Esophagus mucosa (tissue), 1 donor: ENCODE measurements at regions not wholly inside any gene's neighbourhood (a gene's known extent, or its start where the extent isn't known, plus 50 kb on each side); places are given as distances from the start of the nearest gene placed in this dataset.
"Not testable (repeated sequence)": the region's sequence is repeated elsewhere in the genome, so short reads cannot be mapped to it uniquely, and the experiment has no call there.

Source experiments
- ATAC-seq: fragments of 200-7000 bp; cut with Tn5 transposase; one replicate; pipeline ENCODE4 v1.9.1; 2020
- donor health status: DM: yes; HTN: yes; CAD: no.

DNA sequence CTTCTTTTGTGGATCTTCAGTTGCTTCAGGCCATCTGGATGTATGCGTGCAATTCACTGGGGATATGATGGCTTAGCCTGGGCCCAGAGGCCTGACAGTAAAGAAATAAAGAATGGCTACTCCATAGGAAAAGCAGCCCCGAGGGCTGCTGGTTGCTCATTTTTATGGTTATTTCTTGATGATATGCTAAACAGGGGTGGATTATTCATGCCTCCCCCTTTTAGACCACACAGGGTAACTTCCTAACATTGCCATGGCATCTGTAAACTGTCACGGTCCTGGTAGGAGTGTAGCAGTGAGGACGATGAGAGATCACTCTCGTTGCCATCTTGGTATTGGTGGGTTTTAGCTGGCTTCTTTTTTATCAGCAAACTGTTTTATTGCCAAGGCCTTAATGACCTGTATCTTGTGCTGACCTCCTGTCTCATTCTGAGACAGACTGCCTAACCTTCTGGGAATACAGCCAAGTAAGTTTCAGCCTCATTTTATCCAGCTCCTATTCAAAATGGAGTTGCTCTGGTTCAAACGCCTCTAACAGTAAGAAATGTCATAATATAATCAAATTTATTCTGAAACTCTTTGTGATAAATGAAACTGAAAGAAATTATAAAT is 60.5 kb downstream of the DSEL start:
- ATAC-seq: no peak

DNA sequence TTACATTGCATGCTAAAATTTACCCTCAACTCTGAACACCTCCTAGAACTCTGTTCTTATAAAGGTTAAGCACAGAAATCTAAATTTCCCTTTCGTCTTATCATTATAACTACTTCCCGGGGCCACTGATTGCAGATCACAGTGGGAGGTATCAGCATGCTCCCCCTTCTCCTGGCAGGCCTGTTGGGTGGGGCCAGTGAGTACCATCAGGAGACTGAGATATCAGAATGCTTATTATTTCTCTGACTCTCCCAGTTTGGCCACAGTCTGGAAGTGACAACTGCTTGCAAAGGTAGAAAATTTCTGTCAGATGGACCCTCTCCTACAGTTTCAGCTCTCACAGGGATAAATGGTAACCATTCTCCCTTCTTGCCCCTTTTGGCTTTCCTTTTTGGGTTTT is 62.6 kb downstream of the DSEL start:
- ATAC-seq: no peak

DNA sequence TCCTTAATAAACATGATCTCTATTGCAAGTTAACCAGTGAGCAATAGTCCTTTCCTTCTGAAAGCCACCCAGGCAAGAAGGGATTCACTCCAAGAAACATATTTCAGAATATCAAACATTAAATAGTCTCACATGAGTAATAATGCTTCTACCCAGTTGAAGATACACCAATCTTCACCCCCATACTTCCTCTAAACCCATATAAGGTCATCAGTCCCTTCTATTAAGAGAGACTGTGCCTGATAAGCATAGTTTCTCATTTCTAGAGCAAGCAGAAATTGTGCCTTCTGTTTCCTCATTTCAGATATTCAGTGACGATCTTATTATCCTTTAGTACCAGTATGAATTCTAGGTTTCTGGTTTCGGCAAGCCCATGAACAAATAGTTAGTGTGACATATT is 64.6 kb downstream of the DSEL start:
- ATAC-seq: no peak

DNA sequence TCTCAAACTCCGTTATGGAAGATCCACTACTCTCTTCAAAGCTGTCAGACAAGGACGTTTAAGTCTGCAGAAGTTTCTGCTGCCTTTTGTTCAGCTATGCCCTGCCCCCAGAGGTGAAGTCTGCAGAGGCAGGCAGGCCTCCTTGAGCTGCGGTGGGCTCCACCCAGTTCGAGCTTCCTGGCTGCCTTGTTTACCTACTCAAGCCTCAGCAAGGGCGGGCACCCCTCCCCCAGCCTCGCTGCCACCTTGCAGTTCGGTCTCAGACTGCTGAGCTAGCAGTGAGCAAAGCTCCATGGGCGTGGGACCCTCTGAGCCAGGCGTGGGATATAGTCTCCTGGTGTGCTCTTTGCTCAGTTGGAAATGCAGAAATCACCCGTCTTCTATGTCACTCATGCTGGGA is 65.4 kb downstream of the DSEL start:
- ATAC-seq: not testable (repeated sequence)

DNA sequence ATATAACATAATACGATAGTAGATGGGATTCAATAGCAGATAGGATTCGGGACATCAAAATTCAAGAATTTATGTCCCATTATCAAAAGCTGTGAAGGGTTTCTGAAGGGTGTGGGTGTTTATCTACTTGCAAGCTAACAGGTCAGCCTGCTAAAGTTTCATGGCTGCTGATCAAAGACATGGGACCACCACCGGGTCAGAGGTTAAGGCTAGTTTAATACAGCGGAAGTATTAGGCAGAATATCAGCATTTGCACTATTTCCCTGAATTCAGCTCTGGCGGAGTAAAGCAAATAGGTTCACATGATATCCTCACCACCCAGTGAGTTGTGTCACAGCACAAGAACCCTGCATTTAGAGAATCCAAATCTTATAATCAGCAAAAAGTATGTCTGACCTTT is 82.5 kb downstream of the DSEL start:
- no peak for ATAC-seq

DNA sequence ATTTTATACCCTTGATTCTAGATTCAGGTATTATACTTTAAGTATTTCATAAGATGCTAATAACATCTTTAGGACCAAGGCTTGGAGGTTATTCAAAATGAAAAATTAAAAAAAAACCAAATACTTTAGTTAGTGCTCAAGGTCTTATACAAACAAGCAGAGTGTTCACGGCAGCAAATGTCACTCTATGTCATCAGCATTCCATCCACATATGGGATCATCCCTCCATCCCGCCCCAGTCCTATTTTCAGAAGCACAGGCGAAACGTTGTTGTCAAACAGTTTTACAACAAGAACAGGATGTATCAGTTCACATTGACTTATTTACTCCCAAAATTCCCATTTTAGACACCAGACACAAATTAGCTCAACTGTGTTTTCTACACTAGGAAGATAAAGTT is 83.7 kb downstream of the DSEL start:
- no peak for ATAC-seq

DNA sequence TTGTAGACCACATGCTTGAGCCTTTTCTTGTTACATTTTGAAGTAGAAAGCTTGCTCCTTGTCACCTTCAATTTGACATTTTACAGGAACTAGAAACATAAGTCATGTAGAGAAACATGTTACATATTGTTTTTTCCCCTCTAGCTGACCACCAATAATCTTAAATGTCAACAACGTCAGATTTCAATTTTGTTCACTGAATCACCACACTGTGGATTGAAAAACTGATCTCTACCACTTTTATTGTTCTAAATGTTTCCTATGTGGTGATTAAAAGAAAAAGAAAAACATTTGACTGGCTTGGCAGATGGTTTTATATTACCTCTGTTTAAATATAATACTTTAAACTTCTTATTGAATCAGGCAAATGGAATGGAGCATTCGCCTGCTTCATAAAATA is 87.7 kb downstream of the DSEL start:
- no peak for ATAC-seq

DNA sequence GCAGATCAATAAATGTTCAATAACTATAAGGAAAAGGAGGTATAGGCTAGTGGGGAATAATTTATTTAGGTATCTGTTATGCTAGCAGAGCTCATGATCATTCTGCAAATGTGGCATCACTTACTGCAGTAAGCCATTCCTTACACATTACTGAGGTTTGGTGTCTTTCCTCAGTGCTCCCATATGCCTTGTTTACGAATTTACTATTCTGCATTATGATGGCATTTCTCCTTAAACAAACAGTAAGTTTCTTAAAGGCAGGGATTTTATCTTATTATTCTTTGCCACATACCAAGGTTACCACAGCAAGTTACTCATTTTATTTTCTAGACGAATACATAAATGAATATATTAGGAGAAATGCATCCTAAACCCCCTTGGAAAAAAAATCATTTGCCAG is 88.4 kb downstream of the DSEL start:
- ATAC-seq: no peak

DNA sequence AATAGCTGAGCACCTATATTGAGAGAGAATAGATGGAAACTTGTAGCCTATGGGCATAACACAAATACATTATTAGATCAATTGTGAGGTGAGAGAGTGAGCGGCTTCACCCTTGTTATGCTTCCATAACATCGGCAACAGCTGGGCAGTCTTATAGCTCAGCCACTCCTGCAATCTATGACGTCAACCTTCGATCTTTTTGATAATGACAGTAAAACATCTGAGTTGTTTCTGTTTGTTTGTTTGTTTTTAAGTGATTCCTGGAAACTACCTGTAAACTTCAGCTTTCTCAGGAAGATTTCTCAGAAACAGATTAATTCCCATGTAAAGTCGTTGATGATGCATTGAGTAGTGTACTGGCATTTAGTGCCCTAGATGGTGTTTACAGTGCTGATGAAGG is 90.0 kb downstream of the DSEL start:
- no peak for ATAC-seq

DNA sequence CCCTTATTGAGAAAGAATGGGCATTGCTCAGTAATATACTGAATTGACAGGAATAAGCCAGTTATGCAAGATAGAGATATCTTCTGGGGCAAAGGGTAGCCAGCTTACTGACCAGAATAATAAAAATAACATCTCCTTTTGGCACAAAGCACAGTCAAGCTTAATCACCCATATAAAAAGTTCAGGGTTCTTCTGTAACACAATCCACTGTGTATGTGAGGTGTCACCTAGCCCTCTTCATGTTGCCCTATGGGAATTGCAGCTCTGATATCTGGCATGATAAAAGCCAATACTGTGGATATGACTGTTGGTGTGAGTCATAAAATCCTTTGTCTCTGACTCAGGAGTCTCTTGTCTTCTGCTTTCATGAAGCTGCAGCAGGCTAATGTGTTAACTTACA is 90.8 kb downstream of the DSEL start:
- no peak for ATAC-seq

DNA sequence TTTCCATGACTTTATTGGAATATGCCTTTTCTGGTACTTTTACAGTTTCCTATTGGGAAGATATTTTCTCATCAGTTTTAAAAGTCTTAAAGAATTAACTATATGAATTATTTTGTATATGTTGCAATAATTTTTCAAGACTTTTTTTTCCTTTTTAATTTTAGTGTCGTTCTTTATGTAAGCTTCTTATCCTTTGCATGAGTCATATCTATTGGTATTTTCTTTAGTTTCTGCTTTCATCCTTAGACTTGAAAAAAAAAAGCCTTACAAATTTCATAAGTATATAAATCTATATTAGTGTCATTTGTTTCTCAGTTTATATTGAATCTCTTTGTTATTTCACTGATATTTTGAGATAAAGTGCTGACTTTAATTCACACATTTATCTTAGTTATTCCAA is 94.9 kb downstream of the DSEL start:
- ATAC-seq: no peak

DNA sequence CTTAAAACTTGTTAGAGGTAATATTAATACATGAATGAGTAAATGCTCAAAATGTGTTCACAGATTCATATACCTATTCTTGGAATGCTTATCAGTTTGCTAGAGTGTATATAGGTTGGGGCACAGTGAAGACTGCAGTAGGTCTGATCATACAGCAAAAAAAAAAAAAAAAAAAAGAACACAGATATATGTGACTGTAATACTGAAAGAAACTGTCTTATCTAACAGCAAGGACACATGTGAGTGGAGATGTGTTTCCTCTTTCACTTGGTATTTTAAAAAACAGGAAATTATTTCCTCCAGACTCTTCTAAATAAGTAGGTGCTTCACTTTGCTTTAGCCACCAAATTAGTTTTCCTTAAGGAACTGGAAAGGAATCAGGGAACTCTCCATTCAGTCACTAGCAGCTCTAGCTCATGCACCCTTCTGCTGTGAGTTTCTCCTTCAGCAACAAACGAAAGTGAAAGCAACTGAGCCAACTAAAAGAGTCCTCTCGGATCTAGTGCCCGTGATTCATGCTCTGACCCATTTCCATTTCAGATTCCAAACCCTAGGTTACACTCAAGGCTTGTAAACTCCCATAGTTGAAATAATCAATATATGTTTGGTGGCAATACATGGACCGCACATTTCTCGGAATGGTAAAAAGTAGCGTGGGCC is 98.5 kb downstream of the DSEL start:
- no peak for ATAC-seq

DNA sequence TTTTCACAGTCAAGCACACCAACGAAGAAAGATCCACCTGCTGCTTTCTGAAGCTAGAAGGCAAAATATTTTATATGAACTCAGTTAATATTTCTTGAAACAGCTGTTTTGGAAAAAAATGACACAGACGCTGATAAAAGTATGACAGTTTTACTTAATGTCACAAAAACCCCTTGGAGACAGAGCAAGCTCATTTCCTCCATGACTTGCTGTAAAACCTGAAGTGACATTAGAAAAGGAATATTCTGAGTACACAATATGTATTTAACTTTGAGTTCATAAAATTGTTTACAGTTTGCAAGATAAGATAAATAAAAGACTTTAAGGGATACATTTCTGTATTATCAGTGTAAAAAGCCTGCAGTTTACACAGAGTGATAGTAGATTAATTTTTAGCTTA is 105.4 kb downstream of the DSEL start:
- ATAC-seq: no peak

DNA sequence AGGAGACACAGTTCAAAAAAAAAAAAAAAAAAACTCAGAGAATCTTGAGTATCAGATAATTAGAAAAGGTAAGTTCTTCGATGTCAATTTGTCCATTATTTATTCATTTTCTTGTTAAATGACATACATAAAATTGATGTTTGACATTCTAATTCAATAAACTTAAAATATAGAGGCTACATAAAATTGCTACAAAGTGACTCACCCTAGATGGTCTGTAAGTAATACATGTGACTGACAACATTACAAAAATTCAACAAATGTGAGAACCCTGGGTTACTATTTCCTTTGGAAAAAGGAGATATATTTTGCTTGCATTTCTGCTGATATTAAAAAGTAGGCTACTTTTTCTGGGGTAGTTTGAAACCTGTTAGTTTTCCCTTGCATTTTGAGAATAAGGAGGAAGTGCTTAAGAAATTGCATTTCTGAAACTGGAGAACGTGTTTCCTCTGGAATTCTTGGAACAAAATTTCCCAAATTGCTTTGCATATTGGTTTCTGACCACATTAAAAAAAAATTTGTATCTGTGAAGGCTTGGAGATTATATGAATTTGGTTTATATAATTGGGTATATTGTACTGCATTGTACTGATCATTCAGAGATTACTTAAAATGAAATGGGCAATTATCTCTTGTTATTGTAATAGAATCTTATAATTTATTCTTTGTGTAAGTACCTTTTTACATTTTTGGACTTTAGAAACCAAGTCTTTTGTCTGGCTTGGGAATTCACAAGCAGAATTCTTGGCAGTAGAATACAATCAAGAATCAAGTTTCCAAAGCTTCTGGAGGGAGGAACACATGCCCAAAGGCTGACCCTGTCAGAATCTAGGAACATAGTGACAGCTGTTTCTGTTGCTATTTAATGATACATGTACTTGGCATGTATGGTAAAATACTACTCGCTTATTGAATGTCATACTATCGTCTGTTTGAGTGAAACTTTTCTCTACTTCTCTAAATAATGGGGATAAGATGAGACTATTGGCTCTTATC is 106.1 kb downstream of the DSEL start:
- ATAC-seq: no peak

DNA sequence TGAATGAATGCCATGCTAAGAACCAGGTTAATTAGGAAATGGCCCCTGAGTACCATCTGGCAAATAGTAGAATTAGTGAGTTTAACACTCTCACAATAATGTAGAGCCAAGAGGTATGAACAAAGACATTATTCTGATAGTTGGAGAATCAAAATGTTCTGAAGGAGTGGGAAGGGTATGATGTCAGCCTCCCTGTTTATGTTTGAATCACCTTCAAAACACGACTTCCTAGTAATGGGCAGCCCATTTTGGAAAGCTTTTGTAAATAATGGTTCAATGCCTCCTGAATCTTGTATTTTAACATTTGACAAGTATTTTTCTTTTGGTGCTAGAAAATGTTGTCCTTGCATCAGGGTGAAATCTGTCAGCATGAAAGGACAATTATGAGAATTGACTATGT is 108.3 kb downstream of the DSEL start:
- no peak for ATAC-seq

DNA sequence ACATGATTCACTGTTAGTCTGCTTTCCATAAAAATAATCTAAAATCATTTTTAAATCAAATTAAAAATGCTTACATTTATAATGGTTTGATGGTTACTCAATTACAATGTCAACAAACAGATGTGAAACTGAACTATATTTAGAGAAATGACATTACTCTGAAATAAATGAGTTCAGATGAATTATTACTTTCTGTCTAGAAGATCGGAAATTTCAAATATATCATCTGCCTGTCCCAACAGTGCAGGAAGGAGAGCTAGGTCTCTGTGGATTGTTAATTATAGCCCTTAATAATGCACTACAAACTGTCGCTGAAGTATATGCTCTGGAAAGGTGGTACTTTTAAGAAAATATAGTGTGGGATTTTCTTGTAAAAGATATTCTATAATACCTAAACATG is 109.8 kb downstream of the DSEL start:
- ATAC-seq: no peak

DNA sequence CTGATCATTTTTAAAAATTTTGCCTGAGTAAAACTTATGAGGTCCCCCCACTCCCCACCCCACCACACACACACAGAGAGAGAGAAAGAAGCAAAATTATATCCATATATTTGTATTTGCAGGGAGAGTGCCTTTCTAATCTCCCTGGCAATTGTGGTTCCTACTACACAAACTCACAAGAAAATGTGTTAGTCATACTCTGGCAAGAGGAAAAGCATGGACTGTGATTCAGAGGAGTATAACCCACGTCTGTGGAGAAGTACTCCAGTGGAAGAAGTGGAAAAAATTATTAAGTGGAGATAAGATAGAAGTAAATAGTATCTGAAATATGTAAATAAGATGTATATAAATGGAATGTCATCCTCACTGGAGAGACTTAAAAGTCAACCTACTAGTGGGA is 114.0 kb downstream of the DSEL start:
- no peak for ATAC-seq

DNA sequence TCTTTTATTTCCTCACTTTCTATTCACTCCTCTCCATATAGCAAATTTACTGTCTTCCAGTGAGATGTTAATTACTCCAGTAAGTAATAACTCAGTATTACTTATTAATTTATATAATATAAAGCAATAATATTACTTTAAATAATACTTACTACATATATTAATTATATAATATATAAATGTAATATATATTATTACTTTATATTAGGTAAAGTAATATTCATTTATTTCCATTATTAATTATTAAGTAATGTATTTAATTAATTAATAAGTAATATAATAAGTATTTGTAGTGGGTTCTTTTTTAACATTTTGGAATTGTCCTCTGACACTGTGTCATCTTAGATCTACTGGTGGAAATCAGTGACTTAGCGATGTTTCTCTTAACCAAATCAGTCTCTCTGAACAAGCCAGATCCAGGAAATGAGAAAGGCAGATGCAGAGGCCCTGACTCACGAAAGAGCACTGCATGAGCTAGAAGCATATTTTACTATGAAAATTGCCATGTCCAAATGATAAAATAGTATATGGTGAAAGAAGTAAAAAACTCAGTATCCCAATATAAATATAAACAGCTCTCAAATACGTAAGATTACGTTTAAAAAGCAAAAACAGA is 115.9 kb downstream of the DSEL start:
- ATAC-seq: no peak

DNA sequence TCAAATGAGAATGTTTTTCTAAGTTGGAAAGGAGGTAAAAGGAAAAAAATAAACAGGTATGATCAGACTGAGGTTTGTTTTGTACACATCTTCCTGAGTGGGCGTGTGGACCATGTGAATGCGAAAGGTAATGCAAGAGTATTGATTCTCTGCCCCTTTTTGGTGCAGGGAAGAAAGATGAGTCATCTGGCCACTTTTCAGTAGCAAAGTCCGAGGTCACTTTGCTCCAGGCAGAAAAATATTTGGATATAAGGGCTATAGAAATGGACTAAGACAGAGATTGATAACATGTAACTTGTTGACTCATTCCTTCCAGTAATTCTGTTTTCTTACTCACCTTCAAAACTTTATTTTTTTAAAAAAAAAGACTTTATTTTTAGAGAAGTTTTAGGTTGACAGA is 130.5 kb downstream of the DSEL start:
- no peak for ATAC-seq

DNA sequence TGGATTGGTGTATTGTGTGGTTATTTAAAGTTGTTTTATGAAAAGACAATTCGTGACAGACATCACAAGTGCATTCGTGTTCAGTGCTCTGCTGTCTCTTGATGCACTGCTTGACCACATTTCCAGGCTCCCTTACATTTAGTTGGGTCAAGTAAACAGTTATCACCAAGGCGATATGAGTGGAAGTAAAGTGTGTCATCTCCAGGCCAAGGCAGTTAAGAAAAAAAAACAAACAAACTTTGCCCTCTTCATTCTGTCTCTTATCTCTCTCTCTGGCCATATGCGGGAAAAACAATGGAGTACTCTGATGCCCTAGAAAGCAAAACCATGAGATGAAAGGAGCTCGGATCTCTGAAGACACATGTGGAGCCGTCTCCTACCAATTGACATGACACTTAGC is 131.1 kb downstream of the DSEL start:
- no peak for ATAC-seq

DNA sequence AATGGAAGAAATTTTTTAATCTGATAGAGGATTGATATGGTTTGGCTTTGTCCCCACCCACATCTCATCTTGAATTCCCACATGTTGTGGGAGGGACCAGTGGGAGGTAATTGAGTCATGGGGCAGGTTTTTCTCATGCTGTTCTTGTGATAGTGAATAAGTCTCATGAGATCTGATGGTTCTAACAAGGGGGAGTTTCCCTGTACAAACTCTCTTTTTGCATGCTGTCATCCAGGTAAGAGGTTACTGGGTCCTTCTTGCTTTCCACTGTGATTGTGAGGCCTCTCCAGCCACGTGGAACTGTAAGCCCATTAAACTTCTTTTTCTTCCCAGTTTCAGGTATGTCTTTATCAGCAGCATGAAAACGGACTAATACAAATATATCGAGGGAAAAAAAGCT is 132.5 kb downstream of the DSEL start:
- not testable (repeated sequence) for ATAC-seq

DNA sequence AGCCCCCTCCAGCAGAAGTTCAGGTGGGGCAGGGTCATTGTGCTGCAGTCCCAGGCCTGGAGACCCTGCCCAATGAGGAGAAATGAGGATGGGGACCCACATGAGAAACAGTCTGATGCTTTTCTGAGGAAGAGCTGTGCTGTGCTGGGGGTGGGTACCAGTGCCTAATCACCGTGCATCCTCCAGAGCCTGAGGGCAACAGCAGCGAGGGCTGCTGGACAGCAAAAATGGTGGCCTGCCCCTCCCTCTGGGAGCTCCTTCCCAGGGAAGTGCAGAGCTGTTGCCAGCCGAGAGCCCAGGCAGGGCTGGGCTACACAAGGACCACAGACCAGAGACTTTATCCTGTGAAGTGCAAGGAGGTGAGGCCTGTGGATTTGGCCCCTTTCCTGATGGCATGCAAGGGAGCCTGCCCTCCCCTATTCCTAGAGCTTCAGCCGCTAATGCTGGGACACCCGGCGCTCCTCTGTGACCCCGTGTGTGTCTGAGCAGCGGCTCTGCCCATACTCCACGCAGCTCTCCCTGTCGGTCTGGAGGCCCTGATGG is 134.8 kb downstream of the DSEL start:
- ATAC-seq: no peak

DNA sequence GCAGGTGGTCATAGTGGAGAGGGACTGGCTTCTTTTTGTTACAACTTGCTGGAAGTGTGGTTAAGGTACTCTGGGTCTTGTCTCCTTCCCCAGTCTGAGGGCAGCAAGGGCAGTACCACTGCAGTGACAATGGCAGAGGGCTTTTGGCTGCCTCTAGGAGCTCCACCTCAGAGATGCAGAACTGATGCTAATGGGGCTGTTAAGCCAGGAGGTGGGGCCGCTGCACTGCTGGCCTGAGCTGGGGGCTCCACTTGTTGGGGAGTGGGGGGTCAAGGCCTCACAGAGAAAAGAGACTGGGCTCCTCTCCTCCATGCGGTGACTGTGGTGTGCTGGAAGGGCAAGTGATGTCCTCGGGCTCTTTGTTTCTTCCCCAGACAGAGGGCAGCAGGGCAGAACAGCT is 135.7 kb downstream of the DSEL start:
- no peak for ATAC-seq
